Glomerular endothelial cell (primary cell): ENCODE measurements at regions not wholly inside any gene's neighbourhood (a gene's known extent, or its start where the extent isn't known, plus 50 kb on each side); places are given as distances from the start of the nearest gene placed in this dataset.

Experiments
- DNase-seq: peaks from one replicate; pipeline ENCODE4 v3.0.0-alpha.2; 2011; ENCODE audit warnings: low read depth, low spot score; ENCODE audit errors: extremely low read depth

DNA sequence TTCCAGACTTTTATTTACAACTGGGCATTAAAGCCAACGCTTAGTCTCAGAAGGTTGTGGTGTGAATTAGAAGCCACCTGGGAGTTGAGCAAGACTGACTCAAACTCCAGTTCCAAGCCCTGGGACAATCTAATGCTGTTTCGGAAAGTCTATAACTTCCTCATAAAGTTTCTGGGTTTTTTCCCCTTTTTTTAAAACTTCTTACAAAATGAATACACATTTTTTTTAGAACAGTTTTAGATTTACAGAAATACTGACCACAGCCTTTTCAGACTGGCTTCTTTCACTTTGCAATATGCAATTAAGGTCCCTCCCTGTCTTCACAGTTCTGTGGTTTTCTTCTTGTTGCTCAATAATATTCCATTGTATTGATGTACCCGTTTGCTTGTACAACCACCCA is 115.9 kb upstream of the TWIST2 start:
- DNase-seq: no peak

- no peak for DNase-seq
Measured at GRCh38 chr2:238738917-238739316, 109.0 kb upstream of the TWIST2 start.

DNA sequence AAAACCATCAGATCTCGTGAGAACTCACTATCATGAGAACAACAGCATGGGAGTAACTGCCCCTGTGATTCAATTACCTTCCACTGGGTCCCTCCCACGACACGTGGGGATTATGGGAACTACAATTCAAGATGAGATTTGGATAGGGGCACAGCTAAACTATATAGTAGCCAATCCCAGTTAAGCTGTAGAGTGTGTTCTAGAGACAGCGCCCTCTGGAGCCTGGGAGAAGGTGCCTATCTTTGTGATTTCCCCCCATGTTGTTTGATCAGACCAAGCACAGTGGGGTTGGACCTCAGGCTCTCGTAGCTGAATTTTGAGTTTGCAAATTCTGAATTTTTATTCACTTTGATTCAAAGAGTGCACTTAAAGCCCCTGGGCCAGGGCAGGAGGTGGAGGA is 108.2 kb upstream of the TWIST2 start:
- DNase-seq: no peak

- no peak for DNase-seq
Measured at GRCh38 chr2:238741277-238741676, 106.6 kb upstream of the TWIST2 start.

- no peak for DNase-seq
Measured at GRCh38 chr2:238742066-238742465, 105.8 kb upstream of the TWIST2 start.

GRCh38 chr2:238742664-238743063 is 105.2 kb upstream of the TWIST2 start:
- no peak for DNase-seq

DNA sequence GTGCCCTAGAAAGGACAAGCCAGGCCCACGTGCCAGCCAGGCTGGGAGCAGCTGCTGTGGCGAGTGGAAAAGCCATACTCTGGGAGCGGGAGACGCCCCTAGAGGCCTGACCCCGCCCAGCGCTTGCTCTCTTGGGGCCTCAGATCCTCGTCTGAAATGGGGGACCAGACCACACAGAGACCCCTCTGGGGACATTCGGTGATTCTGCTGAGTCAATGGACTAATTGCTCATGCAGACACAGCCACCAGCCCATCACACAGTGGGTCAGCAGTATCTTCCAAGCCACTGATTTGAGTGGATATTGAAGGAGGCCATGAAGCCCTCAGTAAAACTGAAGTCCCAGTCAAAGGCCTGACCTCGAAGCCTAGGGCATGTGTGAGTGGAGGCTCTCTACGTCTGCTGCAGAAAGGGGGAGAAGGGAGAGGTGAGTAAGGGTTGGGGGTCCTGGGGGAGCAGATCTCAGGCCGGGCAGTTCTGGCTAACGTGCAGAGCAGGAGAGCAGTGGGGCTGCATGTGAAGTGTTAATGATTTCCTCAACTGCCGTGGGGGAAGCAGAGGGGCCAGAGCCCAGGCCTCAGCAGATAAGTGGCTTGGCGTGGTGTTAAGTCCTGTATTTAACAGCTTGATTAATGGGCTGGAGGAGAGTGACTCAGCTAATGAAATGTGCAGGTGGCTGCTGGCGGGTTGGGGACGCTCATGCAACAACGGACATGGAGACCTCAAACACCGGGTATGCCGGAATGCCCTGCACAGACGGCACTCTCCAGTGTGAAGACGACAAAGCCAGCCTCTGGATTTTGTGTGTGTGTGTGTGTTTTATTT is 104.4 kb upstream of the TWIST2 start:
- DNase-seq: no peak

DNA sequence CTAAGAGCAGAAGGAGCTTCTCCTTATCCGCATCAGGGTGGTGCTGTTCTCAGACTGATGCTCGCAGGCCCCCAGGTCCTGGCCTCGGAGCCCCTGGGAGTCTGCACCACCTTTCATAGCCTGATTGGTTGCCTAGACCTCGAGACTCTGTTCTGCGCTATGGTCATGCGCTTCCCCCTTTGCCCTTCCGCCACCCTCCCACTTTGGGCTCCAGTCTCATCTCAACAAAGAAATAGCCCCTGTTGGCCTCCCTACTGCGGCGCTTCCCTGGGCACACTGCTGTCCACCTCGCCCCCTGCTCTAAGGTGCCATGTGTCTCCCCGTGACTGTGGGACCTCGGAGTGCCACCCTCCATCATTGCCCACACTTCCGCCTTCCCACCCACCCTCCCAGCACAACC is 102.9 kb upstream of the TWIST2 start:
- no peak for DNase-seq

- DNase-seq: no peak
Measured at GRCh38 chr2:238745997-238746396, 101.9 kb upstream of the TWIST2 start.

- DNase-seq: no peak
Measured at GRCh38 chr2:238747114-238747513, 100.8 kb upstream of the TWIST2 start.

GRCh38 chr2:238747557-238747956 is 100.3 kb upstream of the TWIST2 start:
- DNase-seq: no peak

GRCh38 chr2:238750212-238750904 is 97.5 kb upstream of the TWIST2 start:
- DNase-seq: no peak

DNA sequence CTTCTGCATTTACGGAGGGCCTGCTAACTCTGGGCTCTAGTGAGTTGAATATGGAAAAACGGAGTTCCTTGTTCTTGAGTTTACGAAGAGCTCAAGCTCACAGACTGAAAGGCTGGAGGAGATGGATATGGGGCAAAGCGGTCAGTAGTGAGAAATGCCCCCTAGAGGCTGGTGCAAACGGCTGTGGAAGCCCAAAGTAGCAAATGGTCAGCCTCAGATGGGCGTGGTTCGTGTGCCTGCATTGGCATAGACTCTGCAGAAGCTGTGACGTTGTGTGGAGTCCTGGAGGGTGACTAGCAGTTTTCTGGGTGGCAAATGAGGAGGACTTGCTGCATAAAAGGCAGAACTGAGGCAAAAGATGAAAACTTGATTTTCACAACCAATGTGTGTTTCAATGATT is 93.6 kb upstream of the TWIST2 start:
- no peak for DNase-seq

- DNase-seq: no peak
Measured at GRCh38 chr2:238761868-238762267, 86.0 kb upstream of the TWIST2 start.

DNA sequence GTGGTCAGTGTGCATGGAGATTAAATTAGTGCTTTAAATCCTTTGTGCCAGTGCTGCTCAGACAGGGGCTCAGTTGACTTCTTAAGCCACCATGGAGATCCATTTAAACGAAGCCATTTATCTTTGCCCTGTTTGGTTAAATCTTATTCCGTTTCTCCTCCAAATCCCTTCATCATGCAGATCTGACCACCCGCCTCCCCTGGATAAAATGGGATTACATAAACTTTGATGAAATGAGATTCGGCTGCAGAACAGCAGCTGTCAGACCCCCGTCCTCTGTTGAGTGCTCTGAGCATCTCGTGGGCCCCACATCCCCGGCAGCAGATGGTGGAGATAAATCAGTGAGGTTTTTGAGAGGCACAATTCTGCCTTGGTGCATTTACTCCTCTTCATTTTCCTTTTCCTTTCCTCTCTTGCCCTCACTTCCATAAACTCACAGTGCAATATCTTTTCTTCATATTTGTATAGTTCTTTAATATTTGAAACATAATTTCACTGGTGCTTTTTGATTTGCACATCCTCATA is 84.4 kb upstream of the TWIST2 start:
- DNase-seq: no peak

GRCh38 chr2:238765590-238765989 is 82.3 kb upstream of the TWIST2 start:
- DNase-seq: no peak

- DNase-seq: no peak
Measured at GRCh38 chr2:238771218-238771617, 76.7 kb upstream of the TWIST2 start.

- DNase-seq: no peak
Measured at GRCh38 chr2:238771639-238772038, 76.2 kb upstream of the TWIST2 start.

- DNase-seq: no peak
Measured at GRCh38 chr2:238772635-238773297, 75.1 kb upstream of the TWIST2 start.

- no peak for DNase-seq
Measured at GRCh38 chr2:238773472-238773871, 74.4 kb upstream of the TWIST2 start.

DNA sequence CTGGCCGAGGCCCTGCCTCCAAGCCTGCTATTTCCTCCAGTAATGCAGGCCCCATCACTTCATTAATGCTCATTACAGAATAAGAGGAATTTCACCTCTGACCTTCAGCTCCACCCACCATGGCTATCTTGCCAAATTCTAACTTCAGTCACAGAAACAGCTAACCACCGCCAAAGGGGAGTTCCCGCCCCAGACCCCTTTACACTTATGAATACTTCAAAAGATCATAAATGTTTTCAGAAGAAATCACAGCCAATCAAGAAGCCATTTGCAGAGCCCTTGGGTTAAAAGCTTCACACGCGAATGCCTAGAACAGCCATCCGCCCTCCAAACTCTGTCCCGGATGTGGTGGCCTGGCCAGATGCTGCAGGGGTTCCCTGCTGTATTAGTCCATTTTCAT is 73.8 kb upstream of the TWIST2 start:
- DNase-seq: no peak
